ENCODE measurements at regions not wholly inside any gene's neighbourhood (a gene's known extent, or its start where the extent isn't known, plus 50 kb on each side); places are given as distances from the start of the nearest gene placed in this dataset.

- Histone ChIP-seq H4K20me1 (ENCODE audit: insufficient read depth, low read length) (no peaks in the 10 kb centered on the region), H3K4me1 (ENCODE audit: low read length) (no peaks in the 10 kb centered on the region), H3K27me3 (ENCODE audit: low read depth, low read length) (no peaks in the 10 kb centered on the region), H3K9ac (ENCODE audit: low read length) (no peak overlapping the region), H3K4me2 (ENCODE audit: low read length) (no peak overlapping the region), H3K79me2 (ENCODE audit: low read length) (no peaks in the 10 kb centered on the region), H3K36me3 (replicated peaks; ENCODE audit: low read depth, low read length) (no peaks in the 10 kb centered on the region), H2AFZ (ENCODE audit: low read depth, low read length) (no peak overlapping the region), H3K27ac (ENCODE audit: low read length) (no peak overlapping the region), H3K9me3 (ENCODE audit: insufficient read depth, low read length) (no peaks in the 10 kb centered on the region), H3K4me3 (ENCODE audit: low read length) (no peak overlapping the region)
- TF ChIP-seq CTCF (IDR thresholded peaks at IDR 0.05; ENCODE audit: low read depth, low read length) (no peak), EZH2phosphoT487 (IDR thresholded peaks at IDR 0.05; ENCODE audit: low read depth) (no peak)
Observed at GRCh38 chr5:14059810-14060209, 83.3 kb upstream of the TRIO start.

- TF ChIP-seq CTCF (IDR thresholded peaks at IDR 0.05; ENCODE audit: low read depth, low read length), result no peak
- TF ChIP-seq EZH2phosphoT487 (IDR thresholded peaks at IDR 0.05; ENCODE audit: low read depth), result no peak
- Histone ChIP-seq H3K79me2 (ENCODE audit: low read length) (no peaks in the 10 kb centered on the region), H2AFZ (ENCODE audit: low read depth, low read length) (no peak overlapping the region), H3K9me3 (ENCODE audit: insufficient read depth, low read length) (no peaks in the 10 kb centered on the region), H3K27ac (ENCODE audit: low read length) (no peak overlapping the region), H3K4me3 (ENCODE audit: low read length) (no peak overlapping the region), H3K9ac (ENCODE audit: low read length) (no peak overlapping the region), H3K27me3 (ENCODE audit: low read depth, low read length) (no peaks in the 10 kb centered on the region), H3K4me2 (ENCODE audit: low read length) (no peak overlapping the region), H3K4me1 (ENCODE audit: low read length) (no peaks in the 10 kb centered on the region), H4K20me1 (ENCODE audit: insufficient read depth, low read length) (no peaks in the 10 kb centered on the region), H3K36me3 (replicated peaks; ENCODE audit: low read depth, low read length) (no peaks in the 10 kb centered on the region)
Observed at GRCh38 chr5:14057289-14057688, 85.9 kb upstream of the TRIO start.

- no peaks in the 10 kb centered on the region for H3K9me3 ChIP-seq (ENCODE audit: insufficient read depth, low read length)
- no peak overlapping the region for H3K9ac ChIP-seq (ENCODE audit: low read length)
- H4K20me1 ChIP-seq (ENCODE audit: insufficient read depth, low read length), result no peaks in the 10 kb centered on the region
- no peaks in the 10 kb centered on the region for H3K79me2 ChIP-seq (ENCODE audit: low read length)
- no peak overlapping the region for H3K27ac ChIP-seq (ENCODE audit: low read length)
- no peaks in the 10 kb centered on the region for H3K4me1 ChIP-seq (ENCODE audit: low read length)
- H3K4me3 ChIP-seq (ENCODE audit: low read length), result no peak overlapping the region
- no peak overlapping the region for H2AFZ ChIP-seq (ENCODE audit: low read depth, low read length)
- TF ChIP-seq CTCF (IDR thresholded peaks at IDR 0.05; ENCODE audit: low read depth, low read length) (no peak), EZH2phosphoT487 (IDR thresholded peaks at IDR 0.05; ENCODE audit: low read depth) (no peak)
- H3K36me3 ChIP-seq (replicated peaks; ENCODE audit: low read depth, low read length), result no peaks in the 10 kb centered on the region
- H3K4me2 ChIP-seq (ENCODE audit: low read length), result no peak overlapping the region
- H3K27me3 ChIP-seq (ENCODE audit: low read depth, low read length), result no peaks in the 10 kb centered on the region
Observed at GRCh38 chr5:14056039-14056438, 87.1 kb upstream of the TRIO start.

GRCh38 chr5:14054965-14055963 lies 87.9 kb upstream of the TRIO start:
- no peak overlapping the region for H3K4me2 ChIP-seq (ENCODE audit: low read length)

More at GRCh38 chr5:14054965-14055963, 87.9 kb upstream of the TRIO start:
- Histone ChIP-seq H3K4me3 (ENCODE audit: low read length) (no peak overlapping the region), H3K9ac (ENCODE audit: low read length) (no peak overlapping the region), H3K27ac (ENCODE audit: low read length) (no peak overlapping the region), H4K20me1 (ENCODE audit: insufficient read depth, low read length) (no peaks in the 10 kb centered on the region), H3K4me1 (ENCODE audit: low read length) (no peaks in the 10 kb centered on the region), H2AFZ (ENCODE audit: low read depth, low read length) (no peak overlapping the region), H3K9me3 (ENCODE audit: insufficient read depth, low read length) (no peaks in the 10 kb centered on the region), H3K27me3 (ENCODE audit: low read depth, low read length) (no peaks in the 10 kb centered on the region), H3K79me2 (ENCODE audit: low read length) (no peaks in the 10 kb centered on the region), H3K36me3 (replicated peaks; ENCODE audit: low read depth, low read length) (no peaks in the 10 kb centered on the region)
- TF ChIP-seq CTCF (IDR thresholded peaks at IDR 0.05; ENCODE audit: low read depth, low read length) (no peak), EZH2phosphoT487 (IDR thresholded peaks at IDR 0.05; ENCODE audit: low read depth) (no peak)
